ENCODE measurements at regions not wholly inside any gene's neighbourhood (a gene's known extent, or its start where the extent isn't known, plus 50 kb on each side); places are given as distances from the start of the nearest gene placed in this dataset.

- no peak for DNase-seq (ENCODE audit: low spot score)
Measured at GRCh38 chr1:186557147-186557777, 96.3 kb upstream of the PDC start.

- no peak for DNase-seq (ENCODE audit: low spot score)
Measured at GRCh38 chr1:186550832-186551231, 89.9 kb upstream of the PDC start.

- no peak for DNase-seq (ENCODE audit: low spot score)
Measured at GRCh38 chr1:186541003-186541402, 80.1 kb upstream of the PDC start.

GRCh38 chr1:186540521-186540920 is 79.6 kb upstream of the PDC start:
- DNase-seq (ENCODE audit: low spot score) = no peak

- DNase-seq (ENCODE audit: low spot score) = no peak
Measured at GRCh38 chr1:186536273-186536890, 75.5 kb upstream of the PDC start.

- DNase-seq (ENCODE audit: low spot score) = no peak
Measured at GRCh38 chr1:186535388-186536133, 74.6 kb upstream of the PDC start.

GRCh38 chr1:186534401-186534800 is 73.5 kb upstream of the PDC start:
- no peak for DNase-seq (ENCODE audit: low spot score)

GRCh38 chr1:186532466-186532865 is 71.6 kb upstream of the PDC start:
- no peak for DNase-seq (ENCODE audit: low spot score)

- DNase-seq (ENCODE audit: low spot score) = no peak
Measured at GRCh38 chr1:186531561-186532165, 70.7 kb upstream of the PDC start.

GRCh38 chr1:186530109-186530508 is 69.2 kb upstream of the PDC start:
- DNase-seq (ENCODE audit: low spot score) = no peak

- DNase-seq (ENCODE audit: low spot score) = no peak
Measured at GRCh38 chr1:186519982-186520381, 59.1 kb upstream of the PDC start.

GRCh38 chr1:186518822-186519381 is 58.0 kb upstream of the PDC start:
- no peak for DNase-seq (ENCODE audit: low spot score)

- DNase-seq (ENCODE audit: low spot score) = no peak
Measured at GRCh38 chr1:186518395-186518794, 57.5 kb upstream of the PDC start.

- no peak for DNase-seq (ENCODE audit: low spot score)
Measured at GRCh38 chr1:186514367-186514766, 53.5 kb upstream of the PDC start.

GRCh38 chr1:186513526-186513925 is 52.6 kb upstream of the PDC start:
- DNase-seq (ENCODE audit: low spot score) = no peak

- no peak for DNase-seq (ENCODE audit: low spot score)
Measured at GRCh38 chr1:186512698-186513457, 52.0 kb upstream of the PDC start.

GRCh38 chr1:186511761-186512637 is 51.1 kb upstream of the PDC start:
- no peak for DNase-seq (ENCODE audit: low spot score)
